GM10266 (cell line): ENCODE measurements at regions not wholly inside any gene's neighbourhood (a gene's known extent, or its start where the extent isn't known, plus 50 kb on each side); places are given as distances from the start of the nearest gene placed in this dataset.

Experiments used
- DNase-seq: peaks from one replicate; pipeline ENCODE4 v3.0.0; 2012; ENCODE audit errors: extremely low spot score
- CTCF ChIP-seq: IDR thresholded peaks from 2 replicates; pipeline ENCODE4 v1.5.1; 2012; ENCODE audit warnings: mild to moderate bottlenecking, low read depth; ENCODE audit not compliant: control insufficient read depth, insufficient read depth; ENCODE audit errors: missing control alignments

- TF ChIP-seq CTCF: no peak
- no peak for DNase-seq
Observed at GRCh38 chr2:217366966-217367365, 507.1 kb upstream of the TNP1 start.

- TF ChIP-seq CTCF: no peak
- DNase-seq: no peak
Observed at GRCh38 chr2:217366266-217366895, 506.5 kb upstream of the TNP1 start.

- no peak for DNase-seq
- TF ChIP-seq CTCF: no peak
Observed at GRCh38 chr2:217365656-217366055, 505.8 kb upstream of the TNP1 start.

GRCh38 chr2:217364224-217364623 is 504.4 kb upstream of the TNP1 start:
- no peak for DNase-seq
- no peak for TF ChIP-seq CTCF

- no peak for DNase-seq
- TF ChIP-seq CTCF: no peak
Observed at GRCh38 chr2:217363470-217363869, 503.6 kb upstream of the TNP1 start.

GRCh38 chr2:217362710-217363109 is 502.8 kb upstream of the TNP1 start:
- DNase-seq: no peak
- no peak for TF ChIP-seq CTCF

- TF ChIP-seq CTCF: no peak
Observed at GRCh38 chr2:217362286-217362685, 502.4 kb upstream of the TNP1 start.

More at GRCh38 chr2:217362286-217362685, 502.4 kb upstream of the TNP1 start:
- DNase-seq: no peak
